Activated CD4-positive, alpha-beta T cell treated with anti-CD3 and anti-CD28 coated beads, Interleukin-2, amount 50 U/mL, for 48 hours (primary cell): ENCODE measurements at regions not wholly inside any gene's neighbourhood (a gene's known extent, or its start where the extent isn't known, plus 50 kb on each side); places are given as distances from the start of the nearest gene placed in this dataset.

Experiments
- DNase-seq, 2 experiments: peaks; one replicate each; pipeline ENCODE4 v3.0.0-alpha.2; 2020

DNA sequence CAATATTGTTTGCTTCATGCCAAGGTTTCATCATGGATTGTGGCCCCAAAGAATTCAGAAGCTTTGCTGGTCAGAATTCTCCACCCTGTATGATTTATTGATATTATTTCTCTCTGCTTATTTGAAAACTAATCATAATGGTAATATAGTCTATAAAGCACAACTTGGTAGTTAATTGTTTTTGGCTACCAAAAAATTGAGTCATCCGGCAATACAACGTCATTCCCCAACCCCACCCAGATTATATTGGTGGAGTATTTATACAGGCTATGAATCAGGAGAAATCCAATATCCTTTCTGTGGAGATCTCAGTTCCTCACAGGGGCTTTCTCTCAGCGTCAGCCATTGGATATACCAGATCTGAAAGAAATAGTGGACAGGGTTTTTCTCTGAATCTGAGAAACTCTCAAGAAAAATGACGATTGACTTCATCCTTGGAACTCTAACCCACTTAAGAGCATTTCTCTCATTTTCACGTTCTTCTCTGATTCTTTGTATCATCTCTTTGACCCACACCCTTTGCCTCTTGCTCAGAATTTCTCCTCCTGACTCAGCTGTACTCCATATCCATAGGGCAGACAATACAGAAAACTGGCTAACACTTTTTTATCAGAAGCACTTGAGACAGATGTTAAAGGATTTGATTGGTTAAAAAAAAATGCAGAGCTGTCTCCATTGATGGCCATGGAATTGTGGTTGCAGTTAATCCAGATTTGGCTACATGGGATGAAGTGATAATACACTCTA is 1055.8 kb upstream of the CADM2 start:
- DNase-seq: no peak

DNA sequence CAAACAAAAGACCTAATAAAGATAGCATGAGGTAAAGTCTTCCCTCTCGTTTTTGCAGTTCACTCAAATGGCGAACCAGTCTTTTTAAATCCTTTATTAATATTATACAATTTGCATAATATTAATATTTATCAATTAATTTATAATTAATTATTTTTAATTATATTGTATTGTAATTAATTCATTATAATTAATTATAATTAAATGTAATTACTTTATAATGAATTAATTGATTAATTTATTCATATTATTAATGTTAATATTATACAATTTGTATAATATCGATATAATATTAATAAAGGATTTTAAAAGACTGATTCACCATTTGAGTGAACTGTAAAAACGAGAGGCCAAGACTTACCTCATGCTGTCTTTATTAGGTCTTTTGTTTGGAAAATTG is 1045.4 kb upstream of the CADM2 start:
- DNase-seq: no peak

DNA sequence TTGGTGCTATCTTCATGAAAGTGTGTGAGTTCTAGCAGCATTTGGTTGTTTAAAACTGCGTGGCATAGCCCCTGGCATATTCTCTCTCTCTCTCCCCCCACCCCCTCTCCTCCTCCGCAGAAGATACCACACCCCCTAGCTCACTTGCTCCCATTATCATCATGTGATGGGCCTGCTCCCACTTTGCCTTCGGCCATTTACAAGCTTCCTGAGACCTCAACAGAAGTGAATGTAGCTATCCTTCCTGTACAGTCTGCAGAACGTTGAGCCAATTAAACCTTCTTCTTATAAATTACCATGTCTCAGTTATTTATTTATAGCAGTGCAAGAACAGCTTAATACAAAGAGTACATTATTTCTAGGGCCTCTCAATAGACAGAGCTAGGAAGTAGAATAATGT is 1032.5 kb upstream of the CADM2 start:
- DNase-seq: no peak

DNA sequence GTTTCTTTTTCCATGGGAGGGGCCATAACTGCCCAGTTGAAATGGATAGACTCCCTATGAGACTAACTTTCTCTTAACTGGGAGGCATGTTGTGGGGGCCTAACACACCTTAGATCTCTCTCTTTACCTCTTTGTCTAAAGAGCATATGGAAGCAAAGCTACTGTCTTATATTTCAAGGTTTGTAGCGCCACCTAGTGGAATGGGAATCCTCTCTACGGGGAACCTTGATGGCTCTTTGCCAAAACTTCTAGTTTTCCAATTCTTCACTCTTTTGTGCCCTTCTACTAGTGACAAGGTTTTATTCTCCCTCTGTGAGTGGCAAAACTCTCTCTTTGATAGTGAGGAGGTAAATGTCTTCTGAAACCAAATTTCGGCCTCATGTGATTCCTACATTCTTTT is 1030.4 kb upstream of the CADM2 start:
- DNase-seq: no peak

DNA sequence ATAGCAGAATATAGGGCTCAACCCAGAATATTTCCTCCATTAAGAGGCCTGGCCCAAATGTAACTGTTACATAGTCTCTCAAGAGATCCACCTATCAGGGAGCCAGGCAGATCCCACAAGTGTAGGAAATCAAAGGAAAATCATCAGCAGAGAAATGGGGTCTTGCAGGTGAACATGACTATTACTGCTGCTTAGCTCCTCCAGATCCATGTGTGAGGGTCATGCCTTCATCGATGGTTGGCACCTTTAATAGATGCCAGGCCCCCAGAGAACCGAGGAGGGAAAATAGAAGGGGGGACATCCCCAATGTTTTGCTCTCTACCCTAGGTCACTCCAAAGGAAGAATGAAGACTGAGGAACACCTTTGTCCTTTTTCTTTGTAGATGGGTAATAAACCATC is 1029.9 kb upstream of the CADM2 start:
- DNase-seq: no peak

DNA sequence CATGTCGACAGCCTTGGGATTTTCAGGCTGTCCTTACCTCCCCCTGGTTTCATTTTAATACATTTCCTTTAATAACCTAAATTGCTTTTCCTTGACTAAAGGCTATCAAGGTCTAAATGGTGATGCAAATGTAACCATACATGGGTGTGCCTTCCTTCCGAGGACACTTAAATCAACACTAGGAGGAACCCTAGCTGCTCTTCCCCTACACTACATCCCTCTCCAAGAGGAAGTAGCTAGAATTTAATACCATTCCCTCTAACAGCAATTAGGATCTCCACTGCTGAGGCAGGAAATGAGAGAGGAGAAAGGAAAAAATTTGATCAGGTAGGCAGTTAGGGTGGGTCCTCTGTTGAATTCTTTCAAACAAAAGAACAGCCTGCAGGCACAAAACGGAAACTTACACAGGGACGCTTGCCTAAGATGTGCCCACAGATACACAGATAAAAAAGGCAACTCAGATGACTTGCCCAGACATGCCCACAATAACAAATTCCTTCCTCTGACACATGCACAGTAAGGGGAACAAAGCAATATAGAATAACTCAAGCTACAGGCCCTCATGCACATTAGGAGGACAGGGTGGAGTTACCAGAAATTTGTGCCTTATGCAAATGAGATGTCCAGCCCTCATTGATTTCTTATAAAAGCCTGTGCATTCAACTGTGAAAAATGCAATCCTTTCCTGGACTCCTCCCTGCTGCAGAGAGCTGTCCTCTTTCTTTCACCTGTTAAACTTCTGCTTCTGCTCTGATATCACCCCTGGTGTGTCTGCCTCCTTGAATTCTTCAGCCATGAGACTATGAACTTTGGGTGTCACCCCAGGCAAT is 1024.4 kb upstream of the CADM2 start:
- no peak for DNase-seq

DNA sequence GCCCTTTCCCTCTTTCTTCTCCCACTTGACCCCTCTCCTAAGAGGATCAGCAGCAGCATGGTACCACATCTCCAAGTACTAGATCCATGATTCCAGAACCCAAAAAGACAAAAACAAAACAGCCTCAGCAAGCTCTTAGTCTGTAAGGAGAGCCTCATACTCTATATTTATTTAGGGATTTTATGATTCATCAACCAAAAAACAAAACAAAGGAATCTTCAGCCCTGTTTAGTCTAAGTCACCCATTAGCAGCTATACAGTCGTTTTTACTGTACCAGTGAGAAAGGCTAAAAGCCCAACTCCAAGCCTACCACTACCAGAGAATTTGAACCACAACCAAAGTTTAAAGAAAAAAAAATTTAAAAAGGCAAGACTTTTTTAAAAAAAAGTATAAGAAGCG is 1020.3 kb upstream of the CADM2 start:
- DNase-seq: no peak

DNA sequence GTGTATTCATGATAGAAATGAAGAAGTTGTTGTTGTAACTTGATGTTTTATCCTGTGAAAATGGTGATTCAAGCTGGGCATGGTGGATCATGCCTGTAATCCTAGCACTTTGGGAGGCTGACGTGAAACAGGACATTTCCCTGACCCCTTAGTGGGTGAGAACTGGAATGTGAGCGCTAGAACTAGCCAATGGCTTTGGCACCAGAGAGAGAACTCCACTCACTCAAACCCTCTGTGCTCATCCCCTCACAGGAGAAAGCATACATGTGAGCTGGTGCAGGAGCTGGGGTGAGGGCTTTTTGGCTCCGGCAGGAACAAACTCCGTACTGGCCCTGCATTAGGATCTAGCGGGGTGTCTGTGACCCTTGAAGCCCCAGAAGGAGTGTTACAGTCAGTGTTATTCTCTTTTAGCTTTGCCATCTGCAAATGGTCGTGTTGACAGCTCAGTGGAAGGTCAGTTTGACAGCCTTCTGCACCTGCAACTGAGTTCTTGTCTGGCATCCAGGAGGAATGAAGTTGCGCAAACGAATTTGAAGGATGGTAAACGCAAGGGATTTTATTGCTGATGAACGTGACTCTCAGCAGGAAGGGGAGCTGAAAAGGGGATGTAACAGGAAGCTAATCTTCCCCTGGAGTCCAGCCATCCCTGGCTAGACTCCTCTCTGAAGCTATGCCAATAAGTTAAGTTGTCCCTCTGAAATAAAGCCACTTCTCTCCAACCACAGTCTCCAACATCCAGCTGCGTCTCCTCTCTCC is 1016.6 kb upstream of the CADM2 start:
- DNase-seq: no peak

DNA sequence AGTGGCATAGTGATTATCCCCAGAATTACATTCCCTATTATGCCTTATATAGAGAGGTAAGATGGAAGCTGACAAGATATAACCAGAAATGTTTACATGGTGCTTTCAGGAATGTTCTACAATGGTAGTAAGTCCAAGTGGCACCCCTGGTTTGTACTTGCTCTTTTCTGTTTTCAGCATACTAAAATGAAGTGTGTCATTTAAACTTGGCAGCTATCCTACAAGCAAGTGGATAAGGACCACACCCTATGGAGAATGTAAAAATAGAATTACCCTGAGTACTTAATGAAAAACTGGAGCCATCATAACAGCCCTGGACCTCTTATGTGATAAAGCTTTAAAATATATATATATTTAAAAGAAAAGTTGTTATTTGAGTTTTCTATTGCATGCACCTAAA is 1012.7 kb upstream of the CADM2 start:
- DNase-seq: no peak

DNA sequence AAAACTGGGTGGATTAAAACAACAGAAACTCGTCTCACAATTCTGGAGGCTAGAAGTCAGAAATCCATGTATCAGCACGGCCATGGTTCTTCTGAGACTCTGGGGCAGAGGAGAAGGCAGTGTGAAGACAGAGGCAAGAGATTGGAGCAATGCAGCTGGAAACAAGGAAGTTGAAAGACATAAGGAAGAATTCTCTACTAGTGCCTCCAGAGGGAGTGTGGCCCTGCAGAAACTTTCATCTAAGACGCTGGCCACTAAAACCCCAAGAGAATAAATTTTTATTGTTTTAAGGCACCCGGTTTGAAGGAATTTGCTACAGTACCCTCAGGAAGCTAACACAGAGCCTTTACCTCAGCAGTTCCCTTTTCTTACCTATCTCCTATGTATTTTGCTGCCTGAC is 1012.2 kb upstream of the CADM2 start:
- DNase-seq: no peak

DNA sequence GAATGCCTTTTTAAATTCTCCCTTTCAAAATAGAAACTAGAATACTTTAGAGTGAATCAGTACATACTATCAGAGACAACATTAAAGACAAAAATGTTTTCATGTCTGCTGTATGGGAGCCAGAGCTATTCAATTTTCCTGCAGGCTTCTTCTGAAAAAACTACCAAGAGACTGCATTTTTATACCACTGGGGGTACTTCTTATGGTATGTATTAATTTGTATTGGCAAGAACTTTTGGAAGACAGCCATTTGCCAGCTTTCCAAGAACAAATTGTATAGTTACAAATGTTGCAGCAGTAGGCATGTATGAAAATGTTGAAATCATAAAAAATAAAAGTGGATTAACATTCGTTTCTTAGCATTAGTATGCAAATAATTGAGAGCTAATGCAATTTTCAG is 1010.0 kb upstream of the CADM2 start:
- no peak for DNase-seq

DNA sequence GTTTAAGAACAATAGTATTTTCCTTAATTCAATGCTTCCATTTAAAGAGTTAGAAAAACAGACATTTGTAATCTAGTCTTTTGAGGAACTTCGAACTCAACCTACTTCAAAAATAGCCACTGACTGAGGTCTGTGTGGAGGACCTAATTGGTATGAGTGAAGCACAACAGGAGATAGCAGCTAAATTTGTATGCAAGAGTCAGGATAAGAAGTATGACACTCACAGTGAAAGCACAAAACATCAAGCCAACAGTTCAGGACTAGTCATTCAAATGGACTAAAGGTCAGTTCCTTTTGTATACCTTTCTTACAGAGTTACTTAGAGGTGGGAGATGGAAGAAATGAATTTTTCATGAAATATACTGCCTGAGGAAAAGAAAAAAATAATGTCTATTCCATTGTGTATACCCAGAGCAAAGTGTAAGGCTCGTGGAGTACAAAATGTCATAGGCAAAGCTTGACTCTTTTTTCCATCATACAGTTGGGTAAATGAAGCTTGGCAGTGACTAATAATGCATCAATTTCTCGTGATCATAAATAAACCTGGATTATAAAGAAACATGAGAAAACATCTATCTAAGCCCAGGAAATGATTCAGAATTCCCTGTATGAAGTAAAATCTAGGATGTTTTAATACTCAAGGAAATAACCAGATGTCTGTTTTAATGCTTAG is 1005.2 kb upstream of the CADM2 start:
- DNase-seq: no peak

DNA sequence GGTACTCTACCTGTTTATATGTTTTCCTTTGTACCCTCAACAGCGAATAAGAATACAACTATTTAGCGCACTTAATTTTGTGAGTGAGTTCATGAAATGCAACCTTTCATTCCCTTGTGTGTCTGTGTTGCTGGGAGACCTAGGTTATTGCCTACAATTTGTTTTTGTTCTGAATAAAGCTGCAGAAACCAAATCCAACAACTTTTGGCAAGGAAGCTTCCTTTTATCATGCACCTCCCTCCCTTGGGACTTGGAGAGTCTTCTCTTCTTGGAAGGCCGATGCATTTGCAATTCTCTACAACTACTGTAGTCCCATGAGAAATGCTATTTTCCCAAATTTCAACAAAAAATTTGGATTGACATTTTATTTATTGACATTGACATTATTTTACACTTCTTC is 1002.4 kb upstream of the CADM2 start:
- DNase-seq: no peak

DNA sequence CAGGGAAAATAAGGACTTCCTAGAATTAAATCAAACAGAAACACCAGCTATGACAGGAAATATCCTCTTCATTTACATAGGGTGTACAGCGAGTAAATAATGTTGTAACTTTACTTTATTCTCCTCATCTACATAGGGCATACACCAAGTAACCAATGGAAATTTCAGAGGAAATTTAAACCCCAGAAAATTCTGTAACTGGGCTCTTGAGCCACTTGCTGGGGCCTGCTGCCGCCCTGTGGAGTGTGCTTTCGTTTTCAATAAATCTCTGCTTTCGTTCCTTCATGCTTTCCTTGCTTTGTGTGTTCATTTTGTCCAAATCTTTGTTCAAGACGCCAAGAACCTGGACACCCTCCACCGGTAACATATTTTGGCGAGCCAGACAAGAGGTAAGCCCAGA is 990.4 kb upstream of the CADM2 start:
- DNase-seq: no peak

DNA sequence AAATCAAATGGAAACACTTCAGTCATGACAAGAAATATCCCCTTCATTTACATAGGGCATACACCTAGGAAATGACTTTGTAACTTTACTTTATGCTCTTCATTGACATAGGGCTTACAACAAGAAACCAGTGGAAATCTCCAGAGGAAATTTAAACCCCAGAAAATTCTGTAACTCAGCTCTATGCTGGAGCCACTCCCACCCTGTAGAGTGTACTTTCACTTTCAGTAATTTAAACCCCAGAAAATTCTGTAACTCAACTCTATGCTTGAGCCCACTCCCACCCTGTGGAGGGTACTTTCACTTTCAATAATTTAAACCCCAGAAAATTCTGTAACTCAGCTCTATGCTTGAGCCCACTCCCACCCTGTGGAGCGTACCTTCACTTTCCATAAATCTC is 987.1 kb upstream of the CADM2 start:
- no peak for DNase-seq

DNA sequence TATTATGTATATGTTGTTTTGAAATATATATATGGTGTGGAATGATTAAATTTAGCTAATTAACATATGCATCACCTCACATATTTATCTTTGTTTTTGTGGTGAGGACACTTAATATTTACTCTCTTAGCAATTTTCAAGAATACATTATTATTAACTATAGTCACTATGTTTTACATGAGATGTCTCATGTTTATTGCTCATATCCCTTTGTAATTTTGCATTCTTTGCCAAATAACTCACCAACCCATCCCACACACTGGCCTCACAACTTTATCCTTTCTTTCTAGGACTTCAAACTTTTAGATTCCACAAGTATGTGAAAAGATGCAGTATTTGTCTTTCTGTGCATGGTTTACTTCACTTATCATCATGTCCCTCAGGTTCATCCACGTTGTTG is 950.2 kb upstream of the CADM2 start:
- no peak for DNase-seq

DNA sequence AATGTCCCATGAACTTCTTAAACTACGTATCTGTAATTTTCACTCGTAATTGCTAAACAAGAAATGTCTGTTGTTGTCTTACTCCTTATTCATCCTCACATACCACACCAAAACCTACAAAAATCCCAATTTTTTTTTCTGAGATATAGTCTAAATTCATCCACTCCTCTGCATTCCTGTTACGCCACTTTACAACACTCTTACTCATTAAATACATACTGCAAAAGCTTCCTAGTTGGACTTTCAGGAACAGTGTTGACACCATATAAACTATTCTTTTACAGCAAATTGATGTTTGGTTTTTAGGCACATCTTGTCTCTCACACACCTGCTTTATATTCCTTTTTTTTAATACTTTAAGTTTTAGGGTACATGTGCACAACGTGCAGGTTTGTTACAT is 934.9 kb upstream of the CADM2 start:
- DNase-seq: no peak

DNA sequence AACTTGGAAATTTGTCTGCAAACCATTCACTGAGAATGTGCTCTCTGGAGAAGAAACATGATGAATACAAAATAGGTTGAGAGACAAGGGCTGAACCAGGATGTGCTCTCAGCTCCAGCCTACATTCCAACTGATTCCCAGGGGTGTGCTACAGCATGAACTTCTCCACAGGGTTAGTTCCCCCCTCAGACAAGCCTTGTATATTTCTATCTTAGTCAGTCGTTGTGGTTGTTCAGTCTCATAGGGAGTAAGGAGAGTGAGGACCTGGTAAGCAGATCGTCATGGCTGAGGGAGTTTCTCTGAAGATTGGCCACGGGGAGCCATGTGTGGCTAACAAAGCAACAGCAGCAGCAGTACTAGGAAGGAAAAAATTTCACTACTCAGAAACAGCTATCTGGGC is 919.7 kb upstream of the CADM2 start:
- no peak for DNase-seq

DNA sequence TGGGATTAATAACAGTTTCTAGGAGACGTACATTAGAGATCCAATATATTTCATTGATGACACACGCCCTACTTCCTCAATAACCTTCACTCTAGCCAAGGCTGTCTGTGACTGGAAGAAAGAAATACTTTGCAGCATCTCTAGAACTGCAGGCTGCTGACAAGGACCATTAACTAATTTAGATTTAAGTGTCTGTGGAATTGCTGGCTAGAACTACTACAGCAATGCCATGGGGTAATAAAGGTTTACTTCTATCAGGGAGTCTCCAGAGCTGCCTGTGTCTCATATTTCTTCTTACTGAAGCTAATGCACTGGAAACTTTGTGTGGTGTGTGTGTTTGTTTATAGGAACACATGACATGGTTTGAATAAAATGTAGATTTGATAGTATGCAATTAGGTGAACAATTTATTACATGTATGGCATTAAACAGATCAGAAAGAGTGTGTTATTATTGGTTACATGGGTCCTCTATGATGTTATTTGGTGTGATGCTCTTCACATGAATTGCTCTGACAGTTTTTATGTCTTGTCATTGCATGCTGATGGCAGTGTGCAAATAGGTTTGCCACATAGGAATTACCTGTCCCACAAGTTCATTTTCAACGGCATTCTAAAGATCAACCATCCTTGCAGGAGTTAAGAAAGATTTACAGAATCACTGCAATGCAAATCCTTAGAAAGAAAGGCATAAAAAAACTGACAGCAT is 916.2 kb upstream of the CADM2 start:
- DNase-seq: no peak

DNA sequence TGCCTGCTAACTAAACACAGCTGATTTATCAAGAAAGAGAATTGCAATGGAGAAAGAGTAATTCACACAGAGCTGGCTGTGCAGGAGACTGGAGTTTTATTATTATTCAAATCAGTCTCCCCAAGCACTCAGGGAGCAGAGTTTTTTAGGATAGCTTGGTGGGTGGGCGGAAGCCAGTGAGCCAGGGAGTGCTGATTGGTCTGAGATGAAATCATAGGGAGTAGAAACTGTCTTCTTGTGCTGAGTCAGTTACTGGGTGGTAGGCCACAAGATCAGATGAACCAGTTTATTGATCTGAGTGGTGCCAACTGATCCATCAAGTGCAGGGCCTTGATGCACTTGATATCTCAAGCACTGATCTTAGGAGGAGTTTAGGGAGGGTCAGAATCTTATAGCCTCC is 891.9 kb upstream of the CADM2 start:
- no peak for DNase-seq

DNA sequence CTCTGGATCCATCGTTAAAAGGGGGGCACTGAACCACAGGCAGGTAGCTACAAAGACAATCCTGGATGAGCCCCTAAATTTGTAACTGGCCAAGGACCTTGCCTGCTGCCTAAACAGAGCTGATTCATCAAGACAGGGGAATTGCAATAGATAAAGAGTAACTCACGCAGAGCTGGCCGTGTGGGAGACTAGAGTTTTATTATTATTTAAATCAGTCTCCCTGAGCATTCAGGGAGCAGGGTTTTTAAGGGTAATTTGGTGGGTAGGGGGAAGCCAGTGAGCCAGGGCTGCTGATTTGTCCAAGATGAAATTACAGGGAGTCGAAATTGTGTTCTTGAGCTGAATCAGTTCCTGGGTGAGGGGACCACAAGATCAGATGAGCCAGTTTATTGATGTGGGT is 885.1 kb upstream of the CADM2 start:
- DNase-seq: no peak

DNA sequence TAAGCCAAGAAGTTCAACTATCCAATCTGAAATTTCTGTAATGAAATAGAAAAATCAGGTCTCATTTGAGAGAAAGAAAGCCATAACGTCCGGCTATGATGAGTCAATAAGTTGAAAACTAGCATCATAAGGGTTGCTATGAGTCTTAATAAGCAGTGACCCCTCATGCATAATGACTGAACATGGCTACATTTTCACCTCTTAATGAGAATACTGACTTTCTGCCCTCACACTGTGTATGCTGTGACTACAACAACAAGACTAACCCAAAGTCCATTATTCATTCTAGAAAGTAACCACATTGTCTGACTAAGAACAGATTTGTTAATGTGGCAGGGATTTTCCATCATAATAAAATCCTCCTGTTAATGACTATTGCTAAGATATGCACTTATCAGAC is 884.0 kb upstream of the CADM2 start:
- no peak for DNase-seq

DNA sequence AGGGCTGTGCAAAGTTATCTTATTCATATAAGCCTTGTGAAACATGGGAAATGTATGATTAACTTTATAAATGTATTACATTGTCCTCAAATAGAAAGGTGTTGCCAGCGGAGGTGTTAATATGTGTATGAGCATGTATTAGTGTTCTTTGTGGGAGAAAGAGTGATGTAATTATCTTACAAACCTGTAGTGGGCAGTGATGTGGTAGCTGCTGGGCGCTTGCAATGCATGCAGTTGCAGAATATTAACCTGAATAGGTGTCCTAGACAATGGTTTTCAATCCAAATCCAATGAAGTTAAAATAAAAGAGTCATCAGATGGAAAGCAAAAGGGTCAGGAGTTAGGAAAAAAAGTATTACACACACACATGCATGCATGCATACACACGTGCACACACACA is 881.3 kb upstream of the CADM2 start:
- no peak for DNase-seq
